ENCODE measurements at regions not wholly inside any gene's neighbourhood (a gene's known extent, or its start where the extent isn't known, plus 50 kb on each side); places are given as distances from the start of the nearest gene placed in this dataset.

DNA sequence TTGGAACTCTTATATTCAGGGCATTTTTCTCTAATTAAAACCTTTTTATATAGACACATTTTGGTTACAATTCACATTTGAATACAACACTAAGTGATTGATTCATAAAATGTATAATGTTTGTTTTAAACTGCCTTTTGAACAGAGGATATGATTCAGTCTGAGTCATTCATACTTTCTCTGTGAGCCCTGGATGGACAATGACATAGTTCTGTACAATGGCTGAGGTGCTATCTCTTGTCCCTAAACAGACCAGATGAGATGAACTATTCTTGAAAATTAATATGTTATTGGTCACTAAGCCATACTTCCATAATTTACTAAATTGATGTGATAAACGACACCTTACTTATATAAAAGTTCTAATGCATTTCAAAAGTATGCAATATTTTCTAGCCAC, 199.7 kb upstream of the ATXN7L3B start:
- H3K27ac ChIP-seq: no peak overlapping the region
- no peak for TF ChIP-seq POLR2AphosphoS5 (IDR thresholded peaks at IDR 0.05)
- no peak for TF ChIP-seq CTCF (IDR thresholded peaks at IDR 0.05)
- TF ChIP-seq POLR2A (IDR thresholded peaks at IDR 0.05): no peak
- H3K4me3 ChIP-seq: no peak overlapping the region
- DNase-seq (ENCODE audit: low spot score in 2 of 2): no peak
- no peaks in the 10 kb centered on the region for H3K9me3 ChIP-seq
- no peaks in the 10 kb centered on the region for H3K4me1 ChIP-seq
- no peaks in the 10 kb centered on the region for H3K27me3 ChIP-seq
- H3K36me3 ChIP-seq: no peaks in the 10 kb centered on the region
- intact Hi-C loops (cut with DNase I; ENCODE audit: low total_unique reads): no loop called here

GRCh38 chr12:74339211-74339610, 198.4 kb upstream of the ATXN7L3B start:
- no peak overlapping the region for H3K27ac ChIP-seq
- H3K27me3 ChIP-seq: no peaks in the 10 kb centered on the region
- intact Hi-C loops (cut with DNase I; ENCODE audit: low total_unique reads): no loop called here
- TF ChIP-seq CTCF (IDR thresholded peaks at IDR 0.05) (no peak), POLR2AphosphoS5 (IDR thresholded peaks at IDR 0.05) (no peak), POLR2A (IDR thresholded peaks at IDR 0.05) (no peak)
- H3K4me1 ChIP-seq: no peaks in the 10 kb centered on the region
- no peak for DNase-seq (ENCODE audit: low spot score in 2 of 2)
- no peak overlapping the region for H3K4me3 ChIP-seq
- H3K36me3 ChIP-seq: no peaks in the 10 kb centered on the region
- H3K9me3 ChIP-seq: no peaks in the 10 kb centered on the region

DNA sequence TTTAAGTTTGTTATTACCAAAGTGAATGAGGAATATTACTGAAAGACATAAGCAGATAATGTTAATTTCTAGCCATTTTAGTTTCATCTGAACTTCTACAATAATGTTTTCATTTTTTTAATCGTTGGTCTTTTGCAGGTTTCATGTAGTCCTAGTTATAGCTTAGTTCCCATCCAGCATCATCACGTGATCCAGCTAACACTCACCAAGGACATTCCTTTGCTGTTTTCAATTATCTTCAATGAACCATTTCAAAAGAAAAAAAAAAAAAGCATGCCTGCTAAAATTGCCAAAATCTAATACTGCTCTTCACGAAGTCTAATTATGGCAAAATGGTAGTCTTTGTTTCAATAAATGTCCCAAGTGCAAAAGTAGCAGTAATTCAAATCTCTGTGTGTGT, 187.7 kb upstream of the ATXN7L3B start:
- TF ChIP-seq POLR2A (IDR thresholded peaks at IDR 0.05) (no peak), POLR2AphosphoS5 (IDR thresholded peaks at IDR 0.05) (no peak), CTCF (IDR thresholded peaks at IDR 0.05) (no peak)
- H3K9me3 ChIP-seq: no peaks in the 10 kb centered on the region
- no peak overlapping the region for H3K27ac ChIP-seq
- H3K4me1 ChIP-seq: no peaks in the 10 kb centered on the region
- no peaks in the 10 kb centered on the region for H3K36me3 ChIP-seq
- no peak overlapping the region for H3K4me3 ChIP-seq
- intact Hi-C loops (cut with DNase I; ENCODE audit: low total_unique reads): no loop called here
- no peaks in the 10 kb centered on the region for H3K27me3 ChIP-seq
- no peak for DNase-seq (ENCODE audit: low spot score in 2 of 2)

DNA sequence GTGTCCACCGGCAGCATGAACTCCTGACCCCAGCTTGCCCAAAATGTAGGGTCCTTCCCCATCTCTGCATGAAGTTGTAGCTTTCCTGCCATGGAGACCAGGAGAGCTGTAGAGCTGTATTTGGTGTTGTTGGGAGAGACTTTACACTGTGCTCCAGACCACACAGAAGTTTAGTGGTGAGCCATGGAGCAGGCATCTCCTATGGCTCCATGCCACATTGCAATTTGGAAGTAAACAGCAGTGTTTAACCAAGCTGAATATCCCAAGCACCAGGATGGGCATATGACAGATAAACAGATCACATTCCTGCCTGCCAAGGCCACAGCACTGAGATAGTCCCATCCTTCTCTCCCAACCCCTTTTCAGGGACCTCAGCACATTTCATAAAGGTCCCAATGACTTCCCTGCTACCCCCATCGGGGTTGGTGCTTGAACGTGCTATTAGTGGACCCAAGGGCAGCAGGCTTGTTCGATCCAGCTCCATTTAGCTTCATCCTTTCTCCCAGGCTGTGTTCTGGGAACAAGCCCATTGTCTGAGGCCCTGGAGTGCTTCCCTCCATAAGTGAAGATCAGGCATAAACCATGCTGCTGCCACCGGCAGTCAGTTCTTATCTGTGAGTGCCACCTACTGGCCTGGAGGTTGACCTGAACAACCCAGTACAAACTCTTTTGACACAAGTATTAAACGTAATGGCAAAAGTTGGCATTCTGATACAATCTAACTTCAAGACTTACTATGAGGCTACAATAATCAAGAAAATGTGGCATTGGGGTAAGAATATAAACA, 172.3 kb upstream of the ATXN7L3B start:
- intact Hi-C loops (cut with DNase I; ENCODE audit: low total_unique reads): loop anchor here (10.0 kb wide), 1 partner anchor 699 kb away; no protein-coding TSS in a partner anchor
- Histone ChIP-seq H3K9me3 (no peaks in the 10 kb centered on the region), H3K4me1 (no peaks in the 10 kb centered on the region), H3K4me3 (no peak overlapping the region), H3K27ac (no peak overlapping the region), H3K27me3 (no peaks in the 10 kb centered on the region), H3K36me3 (no peaks in the 10 kb centered on the region)
- TF ChIP-seq POLR2A (IDR thresholded peaks at IDR 0.05): no peak
- no peak for TF ChIP-seq POLR2AphosphoS5 (IDR thresholded peaks at IDR 0.05)
- TF ChIP-seq CTCF (IDR thresholded peaks at IDR 0.05): peak in 1 of 3 donors; percentile 9
- no peak for DNase-seq (ENCODE audit: low spot score in 2 of 2)

GRCh38 chr12:74370608-74371216, 166.9 kb upstream of the ATXN7L3B start:
- Histone ChIP-seq H3K36me3 (no peaks in the 10 kb centered on the region), H3K27ac (no peak overlapping the region), H3K4me3 (no peak overlapping the region), H3K27me3 (no peaks in the 10 kb centered on the region), H3K9me3 (no peaks in the 10 kb centered on the region), H3K4me1 (no peaks in the 10 kb centered on the region)
- DNase-seq (ENCODE audit: low spot score in 2 of 2): no peak
- intact Hi-C loops (cut with DNase I; ENCODE audit: low total_unique reads): no loop called here
- TF ChIP-seq POLR2A (IDR thresholded peaks at IDR 0.05) (no peak), CTCF (IDR thresholded peaks at IDR 0.05) (no peak), POLR2AphosphoS5 (IDR thresholded peaks at IDR 0.05) (no peak)

Data from breast epithelium (tissue), 4 donors.